ENCODE measurements at regions not wholly inside any gene's neighbourhood (a gene's known extent, or its start where the extent isn't known, plus 50 kb on each side); places are given as distances from the start of the nearest gene placed in this dataset.

- Mint-ChIP-seq H3K9me3 (peaks cover 7 to 11% of the 10 kb centered on the region in 2 donors), H3K4me1 (no peaks in the 10 kb centered on the region), H3K27me3 (ENCODE audit: low read depth in 2 of 2) (no peaks in the 10 kb centered on the region), H3K36me3 (no peaks in the 10 kb centered on the region), H3K27ac (no peak overlapping the region), H3K4me3 (no peak overlapping the region)
- no peak for TF ChIP-seq CTCF (IDR thresholded peaks at IDR 0.05)
- Histone ChIP-seq H3K27ac (ENCODE audit: low read length) (no peak overlapping the region), H3K4me1 (ENCODE audit: control insufficient read depth, insufficient read depth, low read length) (no peaks in the 10 kb centered on the region), H3K27me3 (ENCODE audit: control insufficient read depth, insufficient read depth, low read length) (no peaks in the 10 kb centered on the region), H3K9me3 (ENCODE audit: control insufficient read depth, insufficient read depth, low read length) (peaks cover 2% of the 10 kb centered on the region), H3K4me3 (ENCODE audit: low read length) (no peak overlapping the region), H3K36me3 (ENCODE audit: control insufficient read depth, insufficient read depth, low read length) (no peaks in the 10 kb centered on the region)
- ATAC-seq, result no peak
- intact Hi-C loops (cut with micrococcal nuclease), result no loop called here
- no peak for DNase-seq
These were observed 113.7 kb upstream of the PAPPA start for GRCh38 chr9:116039893-116040292.

- 89% methylated on average over 2 of the region's 2 CpGs for WGBS (ENCODE audit: insufficient coverage)
- no peak for ATAC-seq
- H3K4me1 Mint-ChIP-seq, result no peaks in the 10 kb centered on the region
These were observed 111.3 kb upstream of the PAPPA start for GRCh38 chr9:116042321-116042720.

GRCh38 chr9:116045083-116045482 lies 108.5 kb upstream of the PAPPA start:
- no peaks in the 10 kb centered on the region for H3K27me3 Mint-ChIP-seq (ENCODE audit: low read depth in 2 of 2)
- H3K4me1 ChIP-seq (ENCODE audit: control insufficient read depth, insufficient read depth, low read length), result no peaks in the 10 kb centered on the region
- DNase-seq (no peak), ATAC-seq (no peak)
- no CpG with 5 or more reads among the region's 2 CpGs for WGBS (ENCODE audit: insufficient coverage)
- H3K9me3 ChIP-seq (ENCODE audit: control insufficient read depth, insufficient read depth, low read length), result no peaks in the 10 kb centered on the region
- H3K4me1 Mint-ChIP-seq, result no peaks in the 10 kb centered on the region
- H3K27ac Mint-ChIP-seq, result no peak overlapping the region
- intact Hi-C loops (cut with micrococcal nuclease), result no loop called here
- no peaks in the 10 kb centered on the region for H3K27me3 ChIP-seq (ENCODE audit: control insufficient read depth, insufficient read depth, low read length)
- TF ChIP-seq CTCF (IDR thresholded peaks at IDR 0.05), result no peak
- no peaks in the 10 kb centered on the region for H3K36me3 ChIP-seq (ENCODE audit: control insufficient read depth, insufficient read depth, low read length)
- H3K36me3 Mint-ChIP-seq, result no peaks in the 10 kb centered on the region
- H3K27ac ChIP-seq (ENCODE audit: low read length), result no peak overlapping the region
- H3K9me3 Mint-ChIP-seq, result peaks cover 0 to 9% of the 10 kb centered on the region in 2 donors
- no peak overlapping the region for H3K4me3 Mint-ChIP-seq
- no peak overlapping the region for H3K4me3 ChIP-seq (ENCODE audit: low read length)

More at GRCh38 chr9:116042321-116042720, 111.3 kb upstream of the PAPPA start:
- intact Hi-C loops (cut with micrococcal nuclease), result no loop called here
- Histone ChIP-seq H3K4me1 (ENCODE audit: control insufficient read depth, insufficient read depth, low read length) (no peaks in the 10 kb centered on the region), H3K27me3 (ENCODE audit: control insufficient read depth, insufficient read depth, low read length) (no peaks in the 10 kb centered on the region), H3K27ac (ENCODE audit: low read length) (no peak overlapping the region), H3K36me3 (ENCODE audit: control insufficient read depth, insufficient read depth, low read length) (no peaks in the 10 kb centered on the region), H3K4me3 (ENCODE audit: low read length) (no peak overlapping the region), H3K9me3 (ENCODE audit: control insufficient read depth, insufficient read depth, low read length) (no peaks in the 10 kb centered on the region)
- no peak overlapping the region for H3K27ac Mint-ChIP-seq
- DNase-seq, result no peak
- H3K36me3 Mint-ChIP-seq, result no peaks in the 10 kb centered on the region
- H3K4me3 Mint-ChIP-seq, result no peak overlapping the region
- H3K9me3 Mint-ChIP-seq, result peaks cover 0 to 3% of the 10 kb centered on the region in 2 donors
- TF ChIP-seq CTCF (IDR thresholded peaks at IDR 0.05), result no peak
- H3K27me3 Mint-ChIP-seq (ENCODE audit: low read depth in 2 of 2), result no peaks in the 10 kb centered on the region

GRCh38 chr9:116048081-116048480 lies 105.5 kb upstream of the PAPPA start:
- intact Hi-C loops (cut with micrococcal nuclease), result no loop called here
- Mint-ChIP-seq H3K27me3 (ENCODE audit: low read depth in 2 of 2) (no peaks in the 10 kb centered on the region), H3K4me3 (no peak overlapping the region), H3K4me1 (no peaks in the 10 kb centered on the region), H3K36me3 (no peaks in the 10 kb centered on the region), H3K27ac (no peak overlapping the region), H3K9me3 (peaks cover 0 to 15% of the 10 kb centered on the region in 2 donors)
- WGBS (ENCODE audit: insufficient coverage), result 59% methylated on average over 1 of the region's 2 CpGs
- DNase-seq (no peak), ATAC-seq (no peak)
- Histone ChIP-seq H3K4me3 (ENCODE audit: low read length) (no peak overlapping the region), H3K36me3 (ENCODE audit: control insufficient read depth, insufficient read depth, low read length) (no peaks in the 10 kb centered on the region), H3K27me3 (ENCODE audit: control insufficient read depth, insufficient read depth, low read length) (no peaks in the 10 kb centered on the region), H3K4me1 (ENCODE audit: control insufficient read depth, insufficient read depth, low read length) (no peaks in the 10 kb centered on the region), H3K9me3 (ENCODE audit: control insufficient read depth, insufficient read depth, low read length) (no peaks in the 10 kb centered on the region), H3K27ac (ENCODE audit: low read length) (no peak overlapping the region)
- TF ChIP-seq CTCF (IDR thresholded peaks at IDR 0.05), result no peak

Data from natural killer cell (primary cell).